ENCODE measurements at regions not wholly inside any gene's neighbourhood (a gene's known extent, or its start where the extent isn't known, plus 50 kb on each side); places are given as distances from the start of the nearest gene placed in this dataset.

DNA sequence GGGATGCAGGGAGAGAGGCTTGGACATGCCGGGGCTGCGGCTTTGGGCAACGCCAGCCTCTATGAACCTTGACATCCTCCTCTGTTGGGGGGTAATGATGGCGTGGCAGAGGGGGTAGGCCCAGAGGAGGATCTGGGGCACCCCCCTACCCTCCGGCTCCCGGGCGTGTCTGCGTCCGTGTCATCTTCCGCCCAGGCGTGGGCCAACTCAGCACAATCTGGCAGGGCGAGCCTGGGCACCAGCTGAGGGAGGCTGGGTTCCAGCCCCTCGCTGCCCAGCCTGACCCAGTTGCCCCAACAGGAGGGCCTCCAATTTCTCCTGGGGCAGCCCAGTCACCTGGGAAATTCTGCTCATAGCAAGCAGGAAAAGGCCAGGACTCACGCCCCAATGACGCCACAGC, 62.9 kb upstream of the IL17B start:
- no peak for DNase-seq

DNA sequence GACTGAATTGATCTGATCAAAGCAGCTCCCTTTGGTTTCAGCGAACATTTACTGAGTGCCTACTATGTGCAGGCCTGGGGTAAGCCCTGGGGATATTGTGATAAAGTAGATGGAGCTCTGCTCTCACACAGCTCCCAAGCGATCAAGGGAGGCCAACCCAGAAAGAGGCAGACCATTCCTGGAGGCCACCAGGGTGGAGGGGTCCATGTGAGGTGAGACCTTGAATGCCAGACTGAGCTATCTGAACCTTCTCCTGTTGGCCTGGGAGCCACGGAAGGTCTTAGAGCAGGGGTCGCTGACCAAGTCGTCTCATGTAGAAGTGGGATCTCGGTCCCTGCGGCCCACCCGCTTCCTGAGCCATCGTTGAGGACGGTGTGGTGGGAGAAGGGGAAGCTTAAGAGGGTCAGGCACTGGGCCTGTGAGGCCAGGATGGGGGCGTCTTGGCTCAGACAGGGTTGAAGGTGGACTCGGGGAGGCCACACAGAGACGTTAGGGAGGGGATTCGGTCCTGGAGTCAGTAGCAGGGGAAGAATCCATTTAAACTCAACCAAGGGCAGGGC, 62.2 kb upstream of the IL17B start:
- DNase-seq: no peak

DNA sequence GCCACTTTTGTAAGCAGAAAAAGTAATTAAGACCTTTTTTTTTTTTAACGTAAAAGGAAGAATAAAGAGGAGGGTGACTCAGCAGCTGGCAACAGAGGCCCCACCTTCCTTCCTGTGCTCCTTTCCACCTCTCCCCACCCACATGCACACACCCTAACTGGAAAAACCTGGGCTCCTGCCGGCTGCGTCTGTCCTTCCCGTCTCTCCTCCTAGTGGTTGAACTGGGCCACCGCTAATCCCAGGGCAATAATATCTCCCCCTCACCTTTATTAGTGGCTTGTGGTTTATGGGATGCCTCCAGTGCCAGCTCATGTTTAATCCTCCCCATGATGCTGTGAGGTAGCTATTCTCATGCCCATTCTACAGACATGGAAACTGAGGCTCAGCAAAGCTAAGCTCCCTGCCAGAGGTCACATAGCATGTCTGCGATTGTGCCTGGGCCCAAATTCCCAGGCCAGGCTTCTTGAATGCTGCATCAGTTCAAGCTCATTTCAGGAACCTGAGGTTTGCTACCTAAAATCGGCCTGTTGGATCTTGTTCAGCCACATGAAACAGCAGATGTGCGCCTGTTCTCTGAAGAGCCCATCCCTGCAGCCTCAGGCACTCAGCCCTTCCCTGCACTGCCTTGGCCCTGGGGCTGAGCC, 60.9 kb upstream of the IL17B start:
- no peak for DNase-seq

DNA sequence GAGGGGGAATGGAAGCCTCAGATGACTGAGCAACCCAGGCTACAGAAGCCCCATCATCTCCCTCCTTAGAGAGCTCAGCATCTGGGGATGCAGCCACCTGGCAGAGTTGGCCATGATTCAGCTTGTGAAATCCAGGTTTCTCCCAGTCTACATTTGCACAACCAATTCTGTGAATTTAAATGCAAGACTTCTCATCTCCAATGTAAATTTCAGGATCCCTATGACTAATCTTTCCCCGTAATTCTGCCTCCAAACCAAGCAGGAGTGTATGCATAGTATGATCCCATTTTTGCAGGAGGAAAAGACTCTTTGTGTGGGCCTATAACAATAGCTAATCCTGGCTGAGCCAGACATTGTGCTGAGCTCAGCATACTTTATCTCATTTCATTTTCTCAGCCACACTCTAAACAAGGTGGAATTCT, 59.6 kb upstream of the IL17B start:
- no peak for DNase-seq

DNA sequence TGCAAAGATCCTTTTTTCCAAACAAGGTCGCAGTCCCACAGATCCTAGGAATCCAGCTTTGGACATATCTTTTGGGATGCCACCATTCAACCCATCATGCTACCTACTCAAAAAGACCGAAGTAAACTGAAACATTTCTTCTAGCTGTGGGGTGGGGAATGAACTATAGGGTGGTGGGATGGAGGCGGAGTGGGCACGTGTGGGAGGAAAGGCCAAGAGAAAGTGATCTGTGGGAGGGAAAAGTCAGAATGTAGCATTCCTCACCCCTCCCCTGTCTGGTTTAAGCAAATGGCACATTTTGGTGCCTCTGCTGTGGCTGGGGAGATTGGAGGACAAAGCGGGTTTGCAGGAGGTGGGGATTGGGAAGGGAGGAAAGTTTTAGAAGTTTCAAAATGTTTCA, 59.2 kb upstream of the IL17B start:
- no peak for DNase-seq

DNA sequence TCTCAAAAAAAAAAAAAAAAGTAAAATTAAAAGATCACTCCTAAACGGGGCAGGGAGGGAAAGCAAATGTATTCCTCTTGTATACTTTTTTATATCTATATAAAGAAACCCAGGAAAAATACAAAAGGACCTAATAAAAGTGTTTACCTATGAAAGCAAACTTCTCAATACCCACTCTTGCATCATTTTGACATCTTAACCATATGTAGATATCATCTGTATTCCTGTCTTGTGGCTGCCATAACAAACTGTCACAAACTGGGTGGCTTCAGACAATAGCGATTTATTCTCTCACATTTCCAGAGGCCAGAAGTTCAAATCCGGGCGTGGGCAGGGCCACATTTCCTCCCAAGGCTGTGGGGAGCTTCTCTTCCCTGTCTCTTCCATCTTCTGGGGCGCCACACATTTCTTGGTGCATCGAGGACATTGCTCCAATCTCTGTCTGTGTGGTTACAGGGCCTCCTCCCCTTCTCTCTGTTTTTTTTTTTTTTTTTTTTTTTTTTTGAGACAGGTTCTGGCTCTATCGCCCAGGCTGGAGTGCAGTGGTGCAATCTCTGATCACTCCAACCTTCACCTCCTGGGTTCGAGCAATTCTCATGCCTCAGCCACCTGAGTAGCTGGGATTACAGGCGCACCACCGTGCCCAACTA, 58.4 kb upstream of the IL17B start:
- no peak for DNase-seq

DNA sequence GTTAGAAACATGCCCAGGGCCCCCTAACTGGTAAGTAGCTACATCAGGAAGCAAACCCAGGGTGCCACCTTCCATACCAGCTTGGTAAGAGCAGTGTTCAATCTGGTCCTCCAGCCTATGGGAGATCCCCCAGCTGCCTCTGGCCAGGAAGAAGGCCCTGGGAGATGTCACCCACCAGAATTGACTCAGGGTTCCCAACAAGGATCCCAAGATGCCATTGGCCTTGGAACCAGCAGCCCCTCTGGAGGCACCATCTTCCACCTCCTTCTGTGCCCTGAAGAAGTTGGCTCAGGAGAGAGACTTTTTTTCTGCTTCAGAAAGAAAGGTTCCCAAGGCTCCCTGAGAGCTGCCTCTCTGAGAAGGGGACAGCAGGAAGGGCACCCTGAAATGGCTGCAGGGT, 56.6 kb upstream of the IL17B start:
- no peak for DNase-seq

DNA sequence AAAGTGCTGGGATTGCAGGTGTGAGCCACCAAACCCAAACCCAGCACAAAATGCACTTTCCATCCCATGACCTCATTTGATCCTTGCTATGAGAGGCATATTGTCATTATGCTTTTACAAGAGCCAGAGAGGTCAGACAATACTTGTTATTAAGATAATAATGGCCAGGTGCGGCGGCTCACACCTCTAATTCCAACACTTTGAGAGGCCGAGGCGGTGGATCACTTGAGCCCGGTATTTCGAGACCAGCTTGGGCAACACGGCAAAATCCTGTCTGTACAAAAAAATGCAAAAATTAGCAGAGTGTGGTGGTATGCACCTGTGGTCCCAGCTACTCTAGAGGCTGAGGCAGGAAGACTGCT, 55.9 kb upstream of the IL17B start:
- DNase-seq: no peak

DNA sequence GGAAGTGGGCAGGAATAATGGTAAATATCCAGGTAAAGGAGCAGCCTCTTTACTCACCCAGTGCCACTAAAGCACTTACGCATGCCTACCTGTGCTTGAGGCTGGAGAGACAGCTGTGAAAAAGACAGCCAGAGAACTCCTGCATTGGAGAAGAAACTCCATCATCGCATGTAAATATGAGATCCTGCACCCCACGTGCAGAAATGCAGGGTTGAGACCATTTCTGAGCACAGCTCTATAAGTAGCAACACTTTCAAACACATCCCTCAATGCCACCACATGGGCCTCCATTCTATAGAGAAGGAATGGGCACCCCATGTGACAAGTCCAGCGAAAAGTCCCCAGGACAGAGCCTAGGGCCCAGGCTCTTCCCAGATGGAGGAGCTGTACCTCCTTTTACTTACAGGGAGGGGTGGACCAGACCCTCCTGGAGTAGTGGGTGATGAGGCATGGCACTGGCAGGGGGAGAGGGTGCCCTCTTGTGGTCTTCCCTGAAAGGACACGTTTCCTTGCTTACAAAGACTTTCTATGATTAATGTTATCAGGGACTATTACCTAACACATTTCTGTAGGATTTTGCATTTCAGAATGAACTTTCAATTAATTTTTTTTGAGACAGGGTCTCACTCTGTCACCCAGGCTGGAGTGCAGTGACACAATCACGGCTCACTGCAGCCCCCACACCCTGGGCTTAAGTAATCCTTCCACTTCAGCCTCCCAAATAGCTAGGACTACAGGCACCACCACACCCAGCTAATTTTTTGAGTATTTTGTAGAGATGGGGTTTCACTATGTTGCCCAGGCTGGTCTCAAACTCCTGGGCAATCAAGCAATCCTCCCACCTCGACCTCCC, 55.3 kb upstream of the IL17B start:
- DNase-seq: peak; percentile 48

DNA sequence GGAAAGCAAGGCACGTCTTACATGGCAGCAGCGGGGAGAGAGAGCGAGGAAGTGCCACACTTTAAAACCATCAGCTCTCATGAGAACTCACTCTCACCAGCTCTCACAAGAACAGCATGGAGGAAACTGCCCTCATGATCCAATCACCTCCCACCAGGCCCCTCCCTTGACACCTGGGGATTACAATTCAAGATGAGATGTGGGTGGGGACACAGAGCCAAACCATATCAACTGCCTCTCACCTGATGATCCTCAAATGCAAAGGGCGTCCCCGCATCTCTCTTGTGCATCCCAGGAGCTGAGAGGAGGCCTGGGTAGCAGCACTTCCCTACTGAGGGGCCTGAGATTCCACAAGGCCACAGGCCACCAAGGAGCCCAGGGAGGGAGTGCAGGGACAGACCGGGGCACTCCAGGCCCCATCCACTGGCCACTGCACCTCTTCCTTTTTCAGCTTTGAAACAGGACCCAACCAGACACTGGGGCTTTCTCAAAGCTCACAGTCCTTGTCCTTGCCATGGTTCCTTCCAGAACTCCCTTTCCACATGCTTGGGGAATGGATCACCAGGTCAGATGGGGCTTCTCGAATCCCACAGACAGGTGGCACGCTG, 54.5 kb upstream of the IL17B start:
- no peak for DNase-seq

DNA sequence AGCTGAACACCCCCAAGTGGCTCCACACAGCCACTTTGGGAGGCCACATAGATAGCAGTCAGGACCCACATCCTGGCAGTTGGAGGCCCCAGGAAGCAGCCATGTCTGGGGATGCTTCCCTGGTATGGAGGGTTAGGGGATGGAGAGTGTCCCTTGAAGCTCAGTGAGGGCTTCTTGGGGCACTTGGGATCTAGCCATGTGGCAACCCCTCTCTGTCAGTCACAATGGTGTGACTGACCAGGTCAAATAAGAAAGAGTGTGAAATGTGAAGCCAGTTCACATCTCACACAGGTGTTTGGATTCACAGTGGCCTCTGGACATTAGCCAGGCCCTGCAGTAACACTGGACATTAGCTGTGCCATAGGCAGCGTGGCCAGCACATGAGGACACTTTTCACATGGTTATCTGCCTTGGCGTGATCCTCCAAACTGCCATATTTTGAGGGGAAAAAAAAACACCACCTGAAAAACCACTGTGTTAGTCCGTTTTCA, 53.9 kb upstream of the IL17B start:
- no peak for DNase-seq

DNA sequence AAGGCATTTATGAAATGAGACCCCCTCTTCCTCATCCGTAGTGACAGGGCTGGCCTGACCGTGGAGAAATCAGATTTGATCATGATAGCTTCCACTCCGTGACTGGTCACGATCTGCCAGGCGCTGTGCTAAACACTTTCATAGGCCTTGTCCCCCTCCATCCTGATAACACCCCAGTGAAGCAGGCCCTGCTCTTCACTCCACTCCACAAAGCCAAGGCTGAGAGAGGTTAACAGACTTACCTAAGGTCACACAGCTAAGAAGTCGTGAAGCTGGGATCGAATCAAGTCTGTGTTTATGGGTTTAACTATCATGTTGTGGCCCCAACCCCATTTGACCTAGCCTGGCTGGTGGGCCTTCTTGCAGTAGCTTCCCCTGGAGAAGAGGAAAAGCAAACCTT, 53.3 kb upstream of the IL17B start:
- DNase-seq: no peak

DNA sequence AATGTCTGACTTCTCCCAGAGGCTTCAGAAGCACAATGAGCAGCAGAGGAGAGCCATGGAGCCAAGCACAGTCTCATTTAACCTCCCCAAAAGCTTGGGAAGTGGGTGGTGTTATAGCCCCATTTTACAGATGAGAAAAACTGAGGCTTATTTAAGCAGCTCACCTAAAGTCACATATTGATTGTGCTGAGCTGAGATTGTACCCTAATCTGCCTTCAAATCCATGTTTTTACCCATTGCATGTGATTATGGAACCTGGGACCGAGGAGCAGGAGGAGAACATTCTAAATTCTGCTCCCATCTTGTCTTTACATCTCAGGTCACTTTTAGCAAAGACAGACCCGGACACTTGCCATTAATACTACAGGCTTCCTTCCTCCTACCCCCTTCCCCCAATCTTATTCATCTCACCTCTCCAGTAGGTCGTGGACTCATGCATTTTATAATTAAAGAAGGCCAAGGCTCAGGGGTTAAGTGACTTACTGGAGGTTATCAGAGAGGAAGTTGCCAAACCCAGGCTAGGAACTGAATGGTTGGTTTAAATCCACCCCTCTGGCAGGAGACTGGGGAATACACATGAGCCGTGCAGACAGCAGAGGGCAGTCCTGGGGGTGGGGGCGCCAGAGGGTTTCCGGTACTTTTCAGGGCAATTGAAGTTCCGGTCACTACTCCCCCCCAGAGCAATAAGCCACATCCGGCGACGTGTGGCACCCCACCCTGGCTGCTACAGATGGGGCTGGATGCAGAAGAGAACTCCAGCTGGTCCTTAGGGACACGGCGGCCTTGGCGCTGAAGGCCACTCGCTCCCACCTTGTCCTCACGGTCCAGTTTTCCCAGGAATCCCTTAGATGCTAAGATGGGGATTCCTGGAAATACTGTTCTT, 51.0 kb upstream of the IL17B start:
- DNase-seq: no peak

All from CD4-positive, alpha-beta T cell treated with Interleukin-12 subunit alpha and Interleukin-12 subunit beta, for 1 hour (primary cell).